ENCODE measurements at regions not wholly inside any gene's neighbourhood (a gene's known extent, or its start where the extent isn't known, plus 50 kb on each side); places are given as distances from the start of the nearest gene placed in this dataset.

DNA sequence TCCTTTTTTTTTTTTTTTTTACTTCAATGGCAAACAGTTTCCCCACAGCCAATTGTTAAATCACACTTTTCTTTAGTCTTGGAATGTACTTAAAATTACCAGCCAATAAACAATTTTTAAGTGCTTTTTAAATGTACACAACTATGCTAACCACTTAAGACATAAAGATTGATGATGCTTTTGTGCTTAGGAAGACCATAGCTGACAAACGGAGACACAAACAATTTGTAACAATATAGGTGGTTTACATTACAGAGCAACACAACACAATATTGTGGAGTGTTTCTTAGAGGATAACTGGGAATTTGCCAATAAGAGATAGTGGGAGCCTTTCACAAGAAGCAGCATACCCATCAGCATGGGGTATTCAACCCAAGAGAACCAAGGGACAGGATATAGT lies 798.5 kb upstream of the IGFBP3 start:
- BruUV-seq (replicated peaks): no TSS peak
- POLR2A ChIA-PET: no interaction called here
- H4K20me1 ChIP-seq (ENCODE audit: insufficient read depth): no peaks in the 10 kb centered on the region
- H3K9me3 ChIP-seq (ENCODE audit: control insufficient read depth in 1 of 2, insufficient read depth in 1 of 2, low read depth in 1 of 2, low read length in 2 of 2): no peaks in the 10 kb centered on the region
- H3K4me3 ChIP-seq (replicated peaks in 1 of 2; ENCODE audit: low read depth in 1 of 2, low read length in 2 of 2): no peak overlapping the region
- H3K9ac ChIP-seq (ENCODE audit: low read length): no peak overlapping the region
- no peak for ATAC-seq
- intact Hi-C loops (cut with micrococcal nuclease): no loop called here
- H3K79me2 ChIP-seq (ENCODE audit: insufficient read depth, low read length): no peaks in the 10 kb centered on the region
- no peaks in the 10 kb centered on the region for H3K27me3 ChIP-seq (ENCODE audit: insufficient read depth, low read length)
- no peak overlapping the region for H3K27ac ChIP-seq (ENCODE audit: low read depth, low read length)
- RAD21 ChIA-PET (ENCODE audit: low non-redundant PET in 1 of 2, low total read pairs in 2 of 2, uncharacterized antibody in 2 of 2, unreplicated experiment in 2 of 2): no interaction called here
- CTCF ChIA-PET: no interaction called here
- H2AFZ ChIP-seq (ENCODE audit: low read depth, low read length, poor library complexity, severe bottlenecking): no peak overlapping the region
- H3K9me2 ChIP-seq (ENCODE audit: insufficient read depth): no peaks in the 10 kb centered on the region; the same call in 1 of the 2 replicates
- no peaks in the 10 kb centered on the region for H3K36me3 ChIP-seq (ENCODE audit: control insufficient read depth in 1 of 2, insufficient read depth in 2 of 2, low read length in 2 of 2)
- no peak for DNase-seq (ENCODE audit: low read depth, low spot score)
- no peak overlapping the region for H3K4me2 ChIP-seq (ENCODE audit: low read length)
- no peak for TF ChIP-seq EZH2 (IDR thresholded peaks at IDR 0.05)
- H3K4me1 ChIP-seq (ENCODE audit: control insufficient read depth in 1 of 2, insufficient read depth in 2 of 2, low read length in 2 of 2): no peaks in the 10 kb centered on the region

DNA sequence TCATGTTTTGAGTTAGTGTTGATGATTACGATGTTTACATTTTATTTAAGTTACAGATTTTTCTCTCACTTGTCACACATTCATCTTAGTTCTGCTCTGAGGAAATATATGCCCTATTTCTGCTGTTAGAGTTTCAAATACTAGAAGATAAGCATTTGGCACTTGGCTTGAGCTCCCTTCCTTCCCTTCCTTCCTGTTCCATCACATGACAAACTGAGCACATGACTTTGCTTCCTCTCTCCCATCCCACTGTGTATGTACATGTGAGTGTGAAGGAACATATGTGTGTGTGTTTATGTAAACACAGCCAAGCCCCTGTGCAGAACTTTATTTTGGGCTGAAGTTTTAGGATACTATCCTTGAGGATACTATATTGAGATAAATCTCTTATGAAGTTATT lies 795.9 kb upstream of the IGFBP3 start:
- Histone ChIP-seq H3K9me2 (ENCODE audit: insufficient read depth) (no peaks in the 10 kb centered on the region; the same call in 1 of the 2 replicates), H3K4me1 (ENCODE audit: control insufficient read depth in 1 of 2, insufficient read depth in 2 of 2, low read length in 2 of 2) (peaks cover 0 to 2% of the 10 kb centered on the region in 2 experiments; a peak in 1 of 4 replicates), H3K4me2 (ENCODE audit: low read length) (no peak overlapping the region), H3K9ac (ENCODE audit: low read length) (no peak overlapping the region), H3K4me3 (replicated peaks in 1 of 2; ENCODE audit: low read depth in 1 of 2, low read length in 2 of 2) (no peak overlapping the region), H3K79me2 (ENCODE audit: insufficient read depth, low read length) (no peaks in the 10 kb centered on the region), H3K27me3 (ENCODE audit: insufficient read depth, low read length) (no peaks in the 10 kb centered on the region), H2AFZ (ENCODE audit: low read depth, low read length, poor library complexity, severe bottlenecking) (peak overlapping the region; percentile 48), H4K20me1 (ENCODE audit: insufficient read depth) (no peaks in the 10 kb centered on the region), H3K27ac (ENCODE audit: low read depth, low read length) (no peak overlapping the region), H3K36me3 (ENCODE audit: control insufficient read depth in 1 of 2, insufficient read depth in 2 of 2, low read length in 2 of 2) (no peaks in the 10 kb centered on the region), H3K9me3 (ENCODE audit: control insufficient read depth in 1 of 2, insufficient read depth in 1 of 2, low read depth in 1 of 2, low read length in 2 of 2) (no peaks in the 10 kb centered on the region)
- DNase-seq (ENCODE audit: low read depth, low spot score) (peak; percentile 15), ATAC-seq (no peak)
- no TSS peak for BruUV-seq (replicated peaks)
- intact Hi-C loops (cut with micrococcal nuclease): no loop called here
- CTCF ChIA-PET: no interaction called here
- RAD21 ChIA-PET (ENCODE audit: low non-redundant PET in 1 of 2, low total read pairs in 2 of 2, uncharacterized antibody in 2 of 2, unreplicated experiment in 2 of 2): no interaction called here
- TF ChIP-seq YY1 (IDR thresholded peaks at IDR 0.05; ENCODE audit: extremely low read depth, insufficient replicate concordance, low read depth, low read length) (no peak), JUND (IDR thresholded peaks at IDR 0.05) (no peak), SP1 (IDR thresholded peaks at IDR 0.05; ENCODE audit: low read depth) (no peak), TCF7L2 (IDR thresholded peaks at IDR 0.05; ENCODE audit: borderline replicate concordance, extremely low read depth, insufficient read depth, insufficient read length) (no peak)
- TF ChIP-seq, protein P1, sequence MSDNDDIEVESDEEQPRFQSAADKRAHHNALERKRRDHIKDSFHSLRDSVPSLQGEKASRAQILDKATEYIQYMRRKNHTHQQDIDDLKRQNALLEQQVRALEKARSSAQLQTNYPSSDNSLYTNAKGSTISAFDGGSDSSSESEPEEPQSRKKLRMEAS (IDR thresholded peaks at IDR 0.05): no peak
- POLR2A ChIA-PET: no interaction called here
